GM19351 (cell line): ENCODE measurements at regions not wholly inside any gene's neighbourhood (a gene's known extent, or its start where the extent isn't known, plus 50 kb on each side); places are given as distances from the start of the nearest gene placed in this dataset.

Experiments
- ATAC-seq: cut with Tn5 transposase; IDR thresholded peaks from one replicate; pipeline ENCODE4 v1.9.1; 2021; ENCODE audit warnings: mild to moderate bottlenecking, moderate library complexity; ENCODE audit not compliant: unreplicated experiment

DNA sequence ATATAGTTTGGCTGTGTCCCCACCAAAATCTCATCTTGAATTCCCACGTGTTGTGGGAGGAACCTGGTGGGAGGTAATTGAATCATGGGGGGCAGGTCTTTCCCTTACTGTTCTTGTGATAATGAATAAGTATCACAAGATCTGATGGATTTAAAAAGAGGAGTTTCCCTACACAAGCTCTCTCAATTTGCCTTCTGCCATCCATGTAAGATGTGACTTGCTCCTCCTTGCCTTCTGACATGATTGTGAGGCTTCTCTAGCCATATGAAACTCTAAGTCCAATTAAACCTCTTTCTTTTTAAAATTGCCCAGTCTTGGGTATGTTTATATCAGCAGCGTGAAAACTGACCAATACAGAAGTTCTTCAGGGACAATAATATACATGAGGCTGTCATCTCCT, 425.1 kb downstream of the PABPC4L start:
- ATAC-seq = no peak

DNA sequence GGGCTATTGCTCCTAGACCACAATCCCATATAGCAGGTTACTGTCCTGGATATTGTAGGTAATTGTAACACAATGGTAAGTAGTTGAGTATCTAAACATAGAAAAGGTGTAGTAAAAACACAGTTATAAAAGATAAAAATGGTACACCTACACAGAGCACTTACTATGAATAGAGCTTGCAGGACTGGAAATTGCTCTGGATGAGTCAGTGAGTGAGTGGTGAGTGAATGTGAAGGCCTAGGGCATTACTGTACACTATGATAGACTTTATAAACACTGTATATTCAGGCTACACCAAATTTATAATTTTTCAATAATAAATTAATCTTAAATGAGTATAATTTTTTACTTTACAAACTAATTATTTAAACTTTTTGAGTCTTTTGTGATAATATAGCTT, 425.7 kb downstream of the PABPC4L start:
- no peak for ATAC-seq

GRCh38 chr4:133775469-133775868, 426.1 kb downstream of the PABPC4L start:
- no peak for ATAC-seq

DNA sequence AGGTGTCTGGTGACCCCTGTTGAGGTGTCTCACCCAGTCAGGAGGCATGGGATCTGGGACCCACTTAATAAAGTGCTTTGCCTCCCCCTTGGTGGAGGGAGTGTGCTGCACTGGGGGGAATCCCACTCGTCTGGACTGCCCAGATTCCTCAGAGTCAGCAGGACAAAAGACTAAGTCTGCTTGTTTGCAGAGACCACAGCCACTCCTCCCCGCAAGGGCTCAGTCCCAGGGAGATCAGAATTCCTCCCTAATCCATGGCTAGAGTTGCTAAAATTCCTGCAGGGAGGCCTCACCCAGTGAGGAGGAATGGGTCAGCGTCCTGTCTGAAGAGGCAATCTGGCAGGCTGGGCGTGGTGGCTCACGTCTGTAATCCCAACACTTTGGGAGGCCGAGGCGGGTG, 442.2 kb downstream of the PABPC4L start:
- no peak for ATAC-seq

DNA sequence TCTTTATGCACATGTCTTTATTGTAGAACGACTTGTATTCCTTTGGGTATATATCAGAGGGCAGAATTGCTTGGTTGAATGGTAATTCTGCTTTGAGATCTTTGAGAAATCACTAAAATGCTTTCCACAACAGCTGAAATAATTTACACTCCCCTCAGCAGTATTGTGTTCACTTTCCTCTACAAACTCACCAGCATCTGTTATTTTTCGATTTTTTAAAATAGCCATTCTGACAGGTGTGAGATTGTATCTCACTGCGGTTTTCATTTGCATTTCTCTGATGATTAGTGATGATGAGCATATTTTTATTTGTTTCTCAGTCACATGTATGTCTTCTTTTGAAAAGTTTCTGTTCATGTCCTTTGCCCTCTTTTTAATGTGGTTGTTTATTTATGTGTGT, 459.8 kb downstream of the PABPC4L start:
- ATAC-seq = no peak

DNA sequence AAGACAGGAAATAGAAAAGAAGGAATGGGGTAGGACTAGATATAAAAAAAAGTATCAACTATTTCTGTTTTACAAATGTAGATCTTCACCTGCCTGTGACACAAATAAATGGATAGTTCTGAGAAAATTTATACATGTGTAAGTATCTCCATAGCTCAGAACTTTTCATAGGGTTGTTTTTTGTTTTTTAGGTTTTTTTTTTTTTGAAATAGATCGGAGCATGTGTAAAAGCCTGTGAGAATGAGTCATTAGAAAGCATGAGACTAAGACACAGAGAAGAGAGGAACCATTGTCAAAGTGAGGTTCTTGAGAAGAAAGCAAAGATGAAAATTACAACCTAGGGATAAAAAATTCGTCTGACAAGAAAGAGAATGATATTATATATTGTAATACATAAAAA, 481.6 kb downstream of the PABPC4L start:
- no peak for ATAC-seq

- no peak for ATAC-seq
Observed at GRCh38 chr4:133719098-133719497, 482.5 kb downstream of the PABPC4L start.

DNA sequence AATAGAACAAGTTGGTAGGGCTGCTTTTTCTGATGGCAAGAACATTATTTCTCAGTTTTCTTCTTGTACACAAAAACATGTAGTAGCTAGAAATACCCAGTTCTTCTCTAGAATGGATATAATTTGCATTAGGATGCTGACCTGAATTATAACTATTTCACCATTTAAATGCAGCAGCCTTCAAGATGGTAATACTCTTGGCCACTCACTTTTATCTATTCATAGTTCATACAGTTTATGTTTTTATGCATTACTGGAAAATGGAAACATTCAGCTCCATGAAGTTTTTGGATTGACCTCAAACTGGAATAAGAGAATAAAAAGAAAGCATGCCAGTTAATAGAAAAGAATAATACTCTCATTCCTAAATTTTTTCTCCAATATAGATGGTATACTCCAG, 487.4 kb downstream of the PABPC4L start:
- no peak for ATAC-seq

GRCh38 chr4:133713340-133713739, 488.2 kb downstream of the PABPC4L start:
- no peak for ATAC-seq

DNA sequence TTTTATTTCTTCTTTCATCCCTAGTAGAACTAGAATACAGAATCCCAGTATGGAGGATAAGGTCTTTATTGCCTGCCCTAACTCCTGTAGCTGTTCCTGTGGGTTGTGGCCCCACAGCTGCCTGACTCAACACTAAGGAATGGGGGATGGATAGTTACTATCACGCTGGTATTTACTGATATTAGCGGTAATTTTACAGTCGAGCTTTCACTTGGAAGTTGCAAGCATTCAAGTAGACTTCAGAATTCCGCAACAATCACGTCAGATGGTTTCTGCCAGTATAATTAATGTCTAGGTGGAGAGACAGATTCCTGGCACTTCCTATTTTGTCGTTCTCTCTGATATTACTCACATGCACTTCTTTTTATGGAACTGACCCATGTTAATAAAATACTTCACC, 489.8 kb downstream of the PABPC4L start:
- ATAC-seq = no peak

DNA sequence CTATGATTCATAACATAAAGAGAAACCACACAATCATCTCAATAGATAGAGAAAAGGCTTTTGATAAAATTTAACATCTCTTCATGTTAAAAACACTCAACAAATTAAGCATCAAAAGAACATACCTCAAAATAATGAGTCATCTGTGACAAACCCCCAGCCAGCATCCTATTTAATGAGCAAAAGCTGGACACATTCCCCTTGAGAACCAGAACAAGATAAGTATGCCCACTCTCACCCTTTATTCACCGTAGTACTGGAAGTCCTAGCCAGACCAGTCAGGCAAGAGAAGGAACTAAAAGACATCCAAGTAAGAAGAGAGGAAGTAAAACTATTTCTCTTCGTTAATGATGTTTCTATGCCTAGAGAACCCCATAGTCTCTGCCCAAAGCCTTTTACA, 507.2 kb downstream of the PABPC4L start:
- no peak for ATAC-seq

DNA sequence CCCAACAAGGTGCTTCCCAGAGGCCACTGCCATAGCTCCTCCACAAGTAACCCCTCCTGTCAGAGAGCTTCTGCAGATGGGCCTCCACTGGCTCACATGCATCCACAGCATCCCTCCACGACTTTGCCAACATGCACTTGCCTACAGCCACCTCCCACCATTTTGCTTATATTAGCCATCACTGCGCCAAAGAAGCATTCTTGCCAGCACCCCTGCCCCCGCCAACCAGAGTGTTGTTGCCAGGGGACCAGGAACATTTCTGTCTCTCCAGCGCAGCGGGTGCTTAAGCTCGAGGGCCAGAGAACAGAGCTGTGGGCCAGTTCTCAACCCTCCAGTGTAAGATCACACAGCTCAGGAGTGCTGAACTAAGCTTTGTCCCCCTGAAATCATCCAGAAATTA, 517.6 kb downstream of the PABPC4L start:
- no peak for ATAC-seq

GRCh38 chr4:133668061-133668851, 519.2 kb downstream of the PCDH10 start:
- no peak for ATAC-seq

- ATAC-seq = no peak
Observed at GRCh38 chr4:133647206-133647605, 498.1 kb downstream of the PCDH10 start.

- no peak for ATAC-seq
Observed at GRCh38 chr4:133641191-133641590, 492.1 kb downstream of the PCDH10 start.

- no peak for ATAC-seq
Observed at GRCh38 chr4:133638751-133639150, 489.7 kb downstream of the PCDH10 start.

- ATAC-seq = no peak
Observed at GRCh38 chr4:133637161-133637560, 488.1 kb downstream of the PCDH10 start.

GRCh38 chr4:133624744-133625143, 475.6 kb downstream of the PCDH10 start:
- no peak for ATAC-seq

DNA sequence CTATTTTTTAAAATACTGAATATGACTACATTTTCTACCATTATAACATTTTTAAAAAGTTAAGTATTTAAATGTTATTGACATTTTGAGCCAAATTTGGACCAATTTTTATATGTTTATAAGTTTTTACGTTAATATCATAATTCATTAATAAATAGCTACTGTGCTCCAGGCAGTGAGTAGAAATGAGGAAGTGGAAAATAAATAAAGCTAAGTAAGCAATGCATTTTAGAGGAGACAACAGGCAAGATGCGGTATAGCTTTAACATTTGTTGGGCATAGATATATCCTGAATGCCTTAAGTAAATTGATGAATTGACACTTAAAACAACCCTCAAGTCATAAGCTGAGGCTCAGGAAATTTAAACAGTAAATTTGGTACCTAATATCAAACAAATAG, 474.8 kb downstream of the PCDH10 start:
- ATAC-seq = no peak

GRCh38 chr4:133621628-133622027, 472.5 kb downstream of the PCDH10 start:
- ATAC-seq = no peak

DNA sequence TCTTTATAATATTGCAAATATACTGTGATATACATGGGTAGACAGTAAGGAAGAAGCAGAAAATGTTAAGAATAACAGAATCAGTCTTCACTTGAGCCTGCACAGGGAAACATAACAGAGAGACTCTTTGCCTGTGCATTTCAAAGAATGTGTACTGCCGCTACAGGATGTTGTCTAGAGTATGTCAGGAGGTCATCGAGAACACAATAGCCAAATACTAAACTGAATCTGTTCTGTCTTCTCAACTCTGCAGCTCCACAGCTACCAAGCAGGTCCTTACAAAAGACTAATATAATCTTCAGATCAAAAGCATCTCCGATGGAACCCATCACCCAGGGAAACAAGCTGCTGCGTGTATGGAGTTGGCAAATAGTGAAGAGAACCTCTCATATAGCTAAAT, 471.5 kb downstream of the PCDH10 start:
- no peak for ATAC-seq

GRCh38 chr4:133618963-133619362, 469.9 kb downstream of the PCDH10 start:
- no peak for ATAC-seq

DNA sequence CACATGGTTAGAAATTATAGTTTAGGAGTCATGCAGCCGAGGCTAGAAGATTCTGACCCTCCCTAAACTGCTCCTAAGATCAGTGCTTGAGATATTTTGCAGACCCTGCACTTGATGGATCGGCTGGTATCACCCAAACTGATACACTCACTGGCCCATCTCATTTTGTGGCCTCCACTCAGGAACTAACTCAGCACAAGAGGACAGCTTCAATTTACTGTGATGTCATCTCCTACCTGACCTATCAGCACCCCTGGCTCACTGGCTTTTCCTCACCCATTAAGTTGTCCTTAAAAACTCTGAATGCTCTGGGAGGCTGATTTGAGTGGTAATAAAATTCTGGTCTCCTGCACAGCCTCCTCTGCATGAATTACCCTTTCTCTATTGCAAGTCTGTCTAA, 450.9 kb downstream of the PCDH10 start:
- no peak for ATAC-seq
